HG02870 (cell line): ENCODE measurements at regions not wholly inside any gene's neighbourhood (a gene's known extent, or its start where the extent isn't known, plus 50 kb on each side); places are given as distances from the start of the nearest gene placed in this dataset.

Experiments used
- ATAC-seq: cut with Tn5 transposase; IDR thresholded peaks from one replicate; pipeline ENCODE4 v1.9.1; 2021; ENCODE audit warnings: mild to moderate bottlenecking, moderate library complexity; ENCODE audit not compliant: unreplicated experiment

- ATAC-seq = no peak
These were observed 345.5 kb upstream of the ROBO1 start for GRCh38 chr3:80113331-80113730.

GRCh38 chr3:80099559-80100066 lies 331.8 kb upstream of the ROBO1 start:
- ATAC-seq = no peak

GRCh38 chr3:80097674-80098073 lies 329.9 kb upstream of the ROBO1 start:
- ATAC-seq = no peak

- ATAC-seq = no peak
These were observed 329.1 kb upstream of the ROBO1 start for GRCh38 chr3:80096909-80097308.

DNA sequence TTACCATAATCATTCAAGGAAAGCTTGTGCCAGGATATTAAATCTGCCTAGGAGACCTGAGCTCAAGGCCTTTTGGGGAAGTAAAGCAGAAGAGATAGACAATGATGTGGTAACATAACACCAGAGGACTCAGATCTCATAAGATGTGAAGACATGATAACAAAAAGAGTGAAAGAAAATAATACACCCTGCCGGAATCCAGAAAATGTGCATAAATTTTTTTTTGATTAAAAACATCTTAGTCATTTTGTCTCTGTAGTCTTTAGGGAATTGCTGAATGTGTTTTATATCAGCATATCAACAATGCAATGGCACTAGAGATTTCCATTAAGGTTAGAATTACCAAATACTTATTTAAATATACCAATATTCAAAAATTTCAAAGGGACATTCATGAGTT lies 326.8 kb upstream of the ROBO1 start:
- ATAC-seq = no peak

- no peak for ATAC-seq
These were observed 320.0 kb upstream of the ROBO1 start for GRCh38 chr3:80087767-80088166.

- ATAC-seq = no peak
These were observed 318.6 kb upstream of the ROBO1 start for GRCh38 chr3:80086426-80086825.

- no peak for ATAC-seq
These were observed 312.1 kb upstream of the ROBO1 start for GRCh38 chr3:80079886-80080285.

DNA sequence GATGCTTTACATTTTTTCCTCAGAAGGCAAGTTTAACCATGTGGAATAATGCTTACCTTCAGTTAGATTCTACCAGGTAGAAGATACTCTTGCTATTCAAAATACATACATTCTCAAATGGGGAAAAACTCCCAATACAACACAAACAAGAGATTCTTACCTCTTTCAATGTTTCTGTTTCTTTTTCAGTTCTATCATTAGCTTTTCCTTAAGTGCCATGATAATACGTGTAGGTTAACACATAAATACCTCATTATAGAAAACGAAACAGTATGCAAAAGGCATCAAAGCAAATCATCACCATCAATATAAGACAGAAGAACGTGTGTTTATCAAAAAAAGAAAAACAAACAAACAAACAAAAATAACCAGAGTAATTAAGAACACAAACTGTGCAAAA lies 300.7 kb upstream of the ROBO1 start:
- ATAC-seq = no peak

DNA sequence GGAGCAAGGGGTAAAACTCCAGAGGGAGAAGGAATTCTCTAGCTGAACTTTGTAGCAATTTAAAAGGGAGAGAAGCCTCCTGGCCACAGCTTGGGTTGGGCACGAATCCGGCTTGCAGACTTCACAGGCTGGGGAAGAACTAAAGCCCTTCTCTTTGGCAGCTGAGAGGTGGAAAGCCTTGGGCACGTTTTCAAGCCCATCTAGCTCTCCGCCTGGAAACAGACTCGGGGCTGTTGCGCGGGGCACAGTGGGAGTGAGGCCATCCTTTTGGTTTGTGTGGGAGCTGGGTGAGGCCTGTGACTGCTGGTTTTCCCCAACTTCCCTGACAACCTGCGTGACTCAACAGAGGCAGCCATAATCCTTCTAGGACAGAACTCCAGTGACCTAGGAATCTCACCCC lies 295.7 kb upstream of the ROBO1 start:
- no peak for ATAC-seq

DNA sequence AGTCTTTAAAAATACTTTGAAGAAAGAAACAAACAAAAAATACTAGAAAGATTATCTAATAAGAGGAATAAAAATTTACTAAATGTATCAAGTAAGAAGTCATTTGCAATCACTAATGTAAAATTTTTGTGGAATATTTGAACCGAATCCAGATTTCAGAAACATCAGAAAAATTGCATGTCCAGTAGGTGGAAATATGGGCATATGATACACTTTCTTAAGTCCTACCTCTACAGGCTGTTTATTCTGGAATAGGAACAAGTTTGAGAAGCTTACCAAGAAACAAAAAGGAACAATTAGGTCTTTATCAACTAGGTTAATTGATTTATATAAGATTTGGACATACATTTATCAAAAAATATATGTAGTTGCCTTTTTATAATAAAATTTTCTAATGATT lies 292.9 kb upstream of the ROBO1 start:
- no peak for ATAC-seq

DNA sequence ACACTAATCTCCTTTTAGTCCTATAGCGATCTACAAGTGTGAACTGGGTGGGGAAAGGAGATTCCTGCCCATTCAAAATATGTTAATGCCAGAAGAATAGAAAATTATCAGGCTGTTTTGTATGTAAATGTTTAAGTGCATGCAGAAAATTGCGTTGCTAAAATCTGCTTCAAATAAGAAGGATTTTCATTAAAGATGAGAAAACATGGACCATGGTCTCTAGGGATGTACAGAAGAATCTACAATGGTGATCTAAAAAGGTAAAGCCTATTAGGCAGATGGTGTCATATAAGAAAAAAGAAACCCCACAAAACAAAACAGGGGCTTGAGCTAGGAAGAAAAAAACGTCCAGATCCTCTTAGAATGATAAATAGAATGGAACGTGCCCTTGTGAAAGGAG lies 287.5 kb upstream of the ROBO1 start:
- ATAC-seq = no peak

DNA sequence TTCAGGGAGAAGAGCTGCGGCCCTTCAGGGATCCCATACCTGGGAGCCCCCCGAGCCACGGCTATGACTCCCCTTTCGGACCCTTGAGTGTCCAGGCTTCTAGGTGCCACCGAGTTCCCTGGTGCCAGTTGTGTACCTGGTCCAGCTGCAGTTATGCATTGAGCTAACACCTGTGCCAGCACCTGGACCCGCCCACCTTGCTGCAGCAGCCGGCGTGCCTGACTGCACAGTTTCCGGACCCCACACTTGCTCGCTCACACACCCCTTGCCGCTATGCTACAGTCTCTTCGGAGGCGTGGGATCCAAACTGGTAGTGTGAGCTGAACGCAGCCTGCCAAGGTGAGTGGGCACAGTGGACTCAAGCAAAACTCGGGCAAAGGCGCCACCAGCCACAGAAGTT lies 284.5 kb upstream of the ROBO1 start:
- no peak for ATAC-seq

GRCh38 chr3:80051602-80051962 lies 283.8 kb upstream of the ROBO1 start:
- ATAC-seq = no peak

DNA sequence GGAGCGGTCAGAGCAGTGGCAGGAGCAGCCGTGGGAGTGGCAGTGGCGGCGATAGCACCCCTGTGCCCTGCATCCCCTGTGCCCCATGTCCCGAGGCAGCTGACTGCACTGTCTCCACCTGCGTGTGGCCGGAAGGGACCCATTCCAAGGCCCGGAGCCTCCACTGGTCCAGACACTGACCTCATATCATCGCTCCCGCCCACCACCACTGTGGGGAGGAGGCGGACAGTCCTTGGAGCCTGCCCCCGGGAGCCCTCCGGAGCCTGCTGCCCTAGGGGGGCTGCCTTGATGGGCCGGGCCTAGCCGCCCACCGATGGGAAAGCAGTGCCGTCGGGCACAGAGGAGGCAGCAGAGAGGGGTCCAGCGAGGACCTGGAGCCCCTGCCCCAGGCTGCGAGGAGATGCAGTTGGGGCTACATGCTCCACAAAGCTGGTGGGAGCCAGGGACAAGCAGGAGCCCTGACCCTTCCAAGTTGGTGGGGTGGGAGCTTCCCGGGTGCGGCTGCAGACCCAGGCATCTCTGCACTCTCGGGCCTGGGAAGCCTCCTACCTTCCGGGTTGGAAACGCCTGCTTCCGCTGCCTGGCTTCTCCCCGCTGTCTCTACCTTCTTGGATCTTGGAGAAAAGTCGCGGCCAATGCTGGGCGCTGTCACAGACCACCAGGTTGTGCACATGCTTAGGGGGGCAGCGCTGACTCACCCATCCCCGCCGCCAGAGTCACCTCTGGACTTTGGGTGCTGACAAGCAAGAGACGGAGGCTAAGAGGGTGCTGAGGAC lies 283.2 kb upstream of the ROBO1 start:
- no peak for ATAC-seq

DNA sequence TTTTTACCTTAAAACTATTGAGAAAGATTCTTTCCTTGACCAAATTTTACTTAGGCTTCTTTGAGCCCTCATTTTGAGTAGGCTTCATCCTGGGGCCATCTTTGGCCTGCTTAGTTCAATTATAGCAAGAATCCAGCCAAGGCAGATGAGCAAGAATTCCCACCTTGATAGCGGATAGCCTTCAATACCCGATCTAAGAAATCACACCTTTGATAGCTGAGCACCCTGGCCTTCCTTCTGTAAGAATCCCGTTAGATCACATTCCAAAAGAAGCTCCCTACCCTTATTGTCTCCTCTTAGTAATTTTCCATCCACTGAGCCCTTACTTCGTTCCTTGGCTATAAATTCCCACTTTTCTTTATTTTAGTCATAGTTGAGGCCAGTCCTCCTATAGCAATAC lies 275.4 kb upstream of the ROBO1 start:
- no peak for ATAC-seq

GRCh38 chr3:80040067-80040466 lies 272.3 kb upstream of the ROBO1 start:
- ATAC-seq = no peak

DNA sequence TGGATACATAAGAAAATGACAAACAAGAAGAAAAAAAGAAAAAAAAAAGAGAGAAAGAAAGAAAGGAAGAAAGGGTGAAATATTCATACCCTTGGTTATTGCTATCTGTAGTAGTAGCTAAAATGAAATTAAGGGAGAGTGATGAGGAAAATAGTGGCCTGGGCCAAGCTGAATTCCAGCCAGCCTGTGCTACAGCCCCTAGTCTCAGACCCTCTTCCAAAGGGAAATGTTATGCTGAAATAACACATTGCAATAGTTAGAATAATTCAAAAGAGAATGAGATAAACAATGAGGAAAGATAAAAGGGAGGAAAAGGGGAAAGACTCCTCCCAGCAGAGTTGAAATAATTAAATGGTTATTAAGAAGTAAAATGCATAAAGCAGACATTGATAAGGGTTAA lies 268.4 kb upstream of the ROBO1 start:
- no peak for ATAC-seq

GRCh38 chr3:80035021-80035420 lies 267.2 kb upstream of the ROBO1 start:
- no peak for ATAC-seq

DNA sequence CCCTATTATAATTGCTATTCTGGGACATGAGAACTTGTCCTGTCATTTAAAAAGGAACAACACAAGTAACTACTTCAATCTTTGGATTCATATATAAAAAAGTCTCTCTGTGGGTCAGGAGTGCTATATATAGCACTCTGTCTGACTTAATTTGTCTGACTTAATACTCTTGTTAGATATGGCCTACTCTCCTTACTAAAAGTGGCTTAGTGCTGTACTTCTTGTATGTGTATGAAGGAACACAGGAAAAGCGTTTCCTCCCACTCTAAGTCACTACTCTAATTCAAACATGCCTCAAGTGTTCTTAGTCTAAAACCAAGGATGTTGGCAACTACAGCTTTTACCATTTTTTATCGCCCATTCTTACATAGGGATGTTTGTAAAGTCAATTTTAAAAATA lies 255.2 kb upstream of the ROBO1 start:
- no peak for ATAC-seq

DNA sequence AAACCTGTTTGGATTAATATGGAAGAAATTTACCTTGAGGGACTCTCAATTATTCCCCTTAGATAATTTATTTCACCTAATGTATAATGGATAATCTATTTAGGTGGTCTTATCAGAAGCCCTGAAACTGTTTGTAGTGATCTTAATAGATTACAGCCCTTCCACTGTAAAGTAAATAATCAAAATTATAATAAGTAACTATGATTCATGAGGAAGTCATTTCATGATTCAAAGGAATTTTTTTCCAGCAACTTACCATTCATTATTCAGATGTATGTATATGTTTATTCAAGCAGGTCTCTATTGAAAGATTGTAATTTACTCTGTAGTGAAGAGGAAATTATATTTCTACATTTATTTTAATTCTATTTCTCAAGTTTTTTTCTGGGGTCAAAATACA lies 250.6 kb upstream of the ROBO1 start:
- no peak for ATAC-seq

GRCh38 chr3:80017369-80017768 lies 249.6 kb upstream of the ROBO1 start:
- no peak for ATAC-seq

- ATAC-seq = no peak
These were observed 246.8 kb upstream of the ROBO1 start for GRCh38 chr3:80014576-80014975.
